SK-N-SH treated with all-trans-retinoic acid at 6 μM for 48 hours (cell line): ENCODE measurements at regions not wholly inside any gene's neighbourhood (a gene's known extent, or its start where the extent isn't known, plus 50 kb on each side); places are given as distances from the start of the nearest gene placed in this dataset.

Experiments used
- ATAC-seq: fragments of 200-7000 bp; cut with Tn5 transposase; 3 replicates; pipeline ENCODE4 v1.9.1; 2020; ENCODE audit warnings: mild to moderate bottlenecking, moderate library complexity
- ARNTL ChIP-seq: fragments of 450-650 bp; formaldehyde crosslinking; IDR thresholded peaks from 2 replicates; pipeline ENCODE4 v1.5.0; 2020; ENCODE audit warnings: low read depth, mild to moderate bottlenecking, moderate library complexity, borderline replicate concordance
- BACH2 ChIP-seq: fragments of 250-450 bp; sonication (Bioruptor Pico); IDR thresholded peaks from 2 replicates; pipeline ENCODE4 v1.9.0; 2021; ENCODE audit warnings: mild to moderate bottlenecking, borderline replicate concordance
- CREB5 ChIP-seq: fragments of 250-450 bp; sonication (Bioruptor Pico); IDR thresholded peaks from 2 replicates; pipeline ENCODE4 v1.5.1; 2020; ENCODE audit warnings: low read depth, mild to moderate bottlenecking, moderate library complexity
- CSDC2 ChIP-seq: fragments of 250-450 bp; sonication (Bioruptor Pico); IDR thresholded peaks from 2 replicates; pipeline ENCODE4 v1.5.0; 2020; ENCODE audit warnings: mild to moderate bottlenecking, moderate library complexity
- CSRNP3 ChIP-seq: fragments of 250-450 bp; sonication (Bioruptor Pico); IDR thresholded peaks from 2 replicates; pipeline ENCODE4 v1.5.1; 2021; ENCODE audit warnings: mild to moderate bottlenecking, moderate library complexity
- ESRRG ChIP-seq: fragments of 250-450 bp; sonication (Bioruptor Pico); IDR thresholded peaks from 2 replicates; pipeline ENCODE4 v1.6.1; 2021; ENCODE audit warnings: mild to moderate bottlenecking
- GLIS3 ChIP-seq: fragments of 250-450 bp; sonication (Bioruptor Pico); IDR thresholded peaks from 2 replicates; pipeline ENCODE4 v1.5.0; 2020; ENCODE audit warnings: mild to moderate bottlenecking, moderate library complexity
- ISL1 ChIP-seq: fragments of 250-450 bp; sonication (Bioruptor Pico); IDR thresholded peaks from 2 replicates; pipeline ENCODE4 v2.1.2; 2022; ENCODE audit warnings: mild to moderate bottlenecking, moderate library complexity
- OSR1 ChIP-seq: fragments of 250-450 bp; sonication (Bioruptor Pico); IDR thresholded peaks from 2 replicates; pipeline ENCODE4 v1.8.0; 2022; ENCODE audit warnings: moderate library complexity, mild to moderate bottlenecking, inconsistent platforms
- PATZ1 ChIP-seq: fragments of 250-450 bp; sonication (Bioruptor Pico); IDR thresholded peaks from 2 replicates; pipeline ENCODE4 v1.8.0; 2020; ENCODE audit warnings: mild to moderate bottlenecking, moderate library complexity, borderline replicate concordance
- POU6F1 ChIP-seq: fragments of 250-450 bp; sonication (Bioruptor Pico); IDR thresholded peaks from 2 replicates; pipeline ENCODE4 v1.8.0; 2021; ENCODE audit warnings: low read depth, mild to moderate bottlenecking, moderate library complexity, borderline replicate concordance
- PPARA ChIP-seq: fragments of 250-450 bp; sonication (Bioruptor Pico); IDR thresholded peaks from 2 replicates; pipeline ENCODE4 v1.5.0; 2020; ENCODE audit warnings: mild to moderate bottlenecking, borderline replicate concordance
- RARB ChIP-seq: fragments of 250-450 bp; sonication (Bioruptor Pico); IDR thresholded peaks from 2 replicates; pipeline ENCODE4 v1.8.0; 2021; ENCODE audit warnings: mild to moderate bottlenecking, moderate library complexity
- SNAI2 ChIP-seq: fragments of 250-450 bp; sonication (Bioruptor Pico); IDR thresholded peaks from 2 replicates; pipeline ENCODE4 v1.5.0; 2020; ENCODE audit warnings: mild to moderate bottlenecking, moderate library complexity
- TCF4 ChIP-seq: fragments of 250-450 bp; sonication (Bioruptor Pico); IDR thresholded peaks from 2 replicates; pipeline ENCODE4 v1.8.0; 2021; ENCODE audit warnings: mild to moderate bottlenecking, moderate library complexity, borderline replicate concordance
- TOX ChIP-seq: fragments of 250-450 bp; sonication (Bioruptor Pico); IDR thresholded peaks from 2 replicates; pipeline ENCODE4 v1.8.0; 2021; ENCODE audit warnings: mild to moderate bottlenecking, moderate library complexity, borderline replicate concordance
- ZFP3 ChIP-seq: fragments of 250-450 bp; sonication (Bioruptor Pico); IDR thresholded peaks from 2 replicates; pipeline ENCODE4 v1.5.0; 2020; ENCODE audit warnings: mild to moderate bottlenecking, moderate library complexity
- ZNF70 ChIP-seq: fragments of 450-650 bp; formaldehyde crosslinking; IDR thresholded peaks from 2 replicates; pipeline ENCODE4 v1.5.0; 2020; ENCODE audit warnings: mild to moderate bottlenecking, moderate library complexity
- ZNF8 ChIP-seq: fragments of 450-650 bp; formaldehyde crosslinking; IDR thresholded peaks from 2 replicates; pipeline ENCODE4 v1.5.0; 2020; ENCODE audit warnings: mild to moderate bottlenecking, moderate library complexity

DNA sequence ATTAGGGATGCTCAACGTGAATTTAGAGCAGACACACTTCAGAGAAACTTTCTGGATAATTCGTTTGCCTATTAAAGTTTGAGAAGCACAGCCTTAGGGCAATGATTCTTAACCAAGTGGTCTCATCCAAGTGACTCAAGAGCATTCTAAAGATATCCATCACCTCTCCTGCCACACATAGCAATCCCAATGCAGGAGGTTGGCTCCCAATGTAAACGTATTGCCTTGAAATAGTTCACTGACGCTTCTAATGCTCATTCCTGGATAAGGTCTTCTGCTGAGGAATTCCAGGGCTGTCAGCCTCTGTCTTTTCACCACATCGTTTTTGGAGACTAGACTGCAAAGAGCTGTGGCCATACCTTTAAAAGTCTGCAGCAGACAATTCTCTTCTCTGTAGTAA lies 279.8 kb upstream of the DACH1 start:
- ATAC-seq, result no peak
- TF ChIP-seq CREB5 (CRISPR knock-in tag) (no peak), CSRNP3 (CRISPR knock-in tag) (no peak), POU6F1 (no peak), ESRRG (CRISPR knock-in tag) (no peak), ZNF70 (no peak), CSDC2 (CRISPR knock-in tag) (no peak)
- TF ChIP-seq, all 23 proteins: peak for 0

GRCh38 chr13:72145383-72145782 lies 278.4 kb upstream of the DACH1 start:
- 0 out of 2 replicates have a peak, but pooled peaks have one; percentile 48 for TF ChIP-seq CREB5 (CRISPR knock-in tag)
- TF ChIP-seq CSRNP3 (CRISPR knock-in tag), result no peak
- no peak for TF ChIP-seq BACH2 (CRISPR knock-in tag)
- no peak for TF ChIP-seq PATZ1 (CRISPR knock-in tag)
- peak; percentile 95 for TF ChIP-seq ISL1 (CRISPR knock-in tag)
- no peak for TF ChIP-seq TCF4 (CRISPR knock-in tag)
- no peak for TF ChIP-seq ZFP3 (CRISPR knock-in tag)
- TF ChIP-seq CSDC2 (CRISPR knock-in tag), result peak; percentile 18; the same call in 1 of the 2 replicates
- TF ChIP-seq OSR1, result no peak
- no peak; the same call in 1 of the 2 replicates for TF ChIP-seq POU6F1
- no peak for TF ChIP-seq RARB (CRISPR knock-in tag)
- no peak for TF ChIP-seq PPARA (CRISPR knock-in tag)
- TF ChIP-seq TOX (CRISPR knock-in tag), result 0 out of 2 replicates have a peak, but pooled peaks have one; percentile 27
- TF ChIP-seq ARNTL (CRISPR knock-in tag), result no peak
- no peak for TF ChIP-seq ZNF70
- peak; percentile 53; the same call in 1 of the 2 replicates for TF ChIP-seq SNAI2 (CRISPR knock-in tag)
- peak; percentile 83 for ATAC-seq

DNA sequence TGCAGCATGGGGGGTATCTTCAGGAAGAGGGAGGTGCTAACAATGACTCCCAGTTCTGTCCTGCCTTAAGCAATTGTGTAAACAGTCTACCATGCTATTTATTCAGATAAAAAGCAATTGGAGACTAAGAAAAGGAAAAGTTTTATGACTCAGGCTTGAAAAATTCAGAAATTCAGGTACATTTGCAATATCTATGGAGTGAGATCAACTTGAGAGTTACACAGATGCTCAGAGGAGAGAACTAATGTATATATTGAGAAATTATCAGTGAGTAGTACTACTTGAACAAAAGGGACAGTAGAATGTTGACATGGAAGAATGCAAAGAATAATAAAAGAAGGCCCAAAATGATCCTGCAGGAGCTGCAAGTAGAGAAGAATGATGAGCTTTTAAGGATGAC lies 277.6 kb upstream of the DACH1 start:
- no peak for ATAC-seq
- TF ChIP-seq ARNTL (CRISPR knock-in tag) (no peak), GLIS3 (CRISPR knock-in tag) (no peak), ZNF70 (no peak), PATZ1 (CRISPR knock-in tag) (no peak), ZNF8 (CRISPR knock-in tag) (no peak), POU6F1 (no peak), SNAI2 (CRISPR knock-in tag) (no peak), PPARA (CRISPR knock-in tag) (no peak)
